Upper lobe of left lung (tissue), 6 donors: ENCODE measurements at regions not wholly inside any gene's neighbourhood (a gene's known extent, or its start where the extent isn't known, plus 50 kb on each side); places are given as distances from the start of the nearest gene placed in this dataset.
A peak's percentile ranks its signal among the peaks of the same experiment; 100 is the strongest.

ENCODE experiments used
- ATAC-seq, 2 donors: fragments of 200-7000 bp; cut with Tn5 transposase; one replicate each; pipeline ENCODE4 v1.9.1; 2022; ENCODE audit warnings: mild to moderate bottlenecking in 2 of 2, moderate library complexity in 2 of 2; ENCODE audit not compliant: low FRiP score in 2 of 2
- DNase-seq, 2 donors: peaks; one replicate each; pipeline ENCODE4 v3.0.0-alpha.2; 2019 to 2020
- H3K27ac ChIP-seq, 4 donors: fragments of 200-600 bp; sonication (generic); one replicate each; pipeline ENCODE4 v1.5.1; 2016 to 2019
- H3K27me3 ChIP-seq, 4 donors: fragments of 200-600 bp; sonication (generic); one replicate each; pipeline ENCODE4 v1.5.1; 2017 to 2019
- H3K36me3 ChIP-seq, 4 donors: fragments of 200-600 bp; sonication (generic); one replicate each; pipeline ENCODE4 v1.5.1; 2016 to 2019
- H3K4me1 ChIP-seq, 4 donors: fragments of 200-600 bp; sonication (generic); one replicate each; pipeline ENCODE4 v1.5.1; 2018 to 2019
- H3K4me3 ChIP-seq, 4 donors: fragments of 200-600 bp; sonication (generic); one replicate each; pipeline ENCODE4 v1.5.1; 2017 to 2019; ENCODE audit warnings: mild to moderate bottlenecking in 2 of 4, moderate library complexity in 1 of 4
- H3K9me3 ChIP-seq, 4 donors: fragments of 200-600 bp; sonication (generic); one replicate each; pipeline ENCODE4 v1.5.1; 2018 to 2019
- EP300 ChIP-seq, 4 donors: sonication (generic); formaldehyde crosslinking; IDR thresholded peaks; one replicate each; pipeline ENCODE4 v1.5.1; 2017; ENCODE audit warnings: antibody characterized with exemption in 4 of 4, control low read depth in 2 of 4
- POLR2A ChIP-seq, 4 donors: fragments of 450-650 bp; IDR thresholded peaks; one replicate each; pipeline ENCODE4 v1.5.1; 2016 to 2017; ENCODE audit warnings: antibody characterized with exemption in 4 of 4, mild to moderate bottlenecking in 2 of 4
- POLR2AphosphoS5 ChIP-seq, 2 donors: sonication (generic); formaldehyde crosslinking; IDR thresholded peaks; one replicate each; pipeline ENCODE4 v1.5.1; 2017; ENCODE audit warnings: antibody characterized with exemption in 2 of 2
- WGBS, 2 donors: methylation state at CpG; one replicate each; pipeline ENCODE4 v1.1.5; 2017 to 2018; 5-methylcytosine and 5-hydroxymethylcytosine counted together
- TF ChIP-seq, protein P1 (sequence below), 6 experiments: fragments of 450-650 bp in 4 of 6; fragments of 200-600 bp in 2 of 6; sonication (generic) in 2 of 6; IDR thresholded peaks; one replicate each; pipeline ENCODE4 v1.5.1; 2016 to 2019; ENCODE audit warnings: antibody characterized with exemption in 6 of 6
- donor health status: DM: no; HTN: no; CAD: no; lungs with moderate emphysema.
- donor health status: DM: no; HTN: yes; CAD: no; lungs with severe emphysema.

- DNase-seq (peak in 1 of 2 donors; percentile 58), ATAC-seq (no peak)
- H3K4me1 ChIP-seq, result peaks cover 0 to 3% (median 1%) of the 10 kb centered on the region in 4 donors
- WGBS, 2 donors, result 65 to 67% methylated on average over 1 of the region's 1 CpG
- no peaks in the 10 kb centered on the region for H3K36me3 ChIP-seq
- H3K9me3 ChIP-seq, result no peaks in the 10 kb centered on the region
- peak overlapping the region in 1 of 4 donors; percentile 12 for H3K4me3 ChIP-seq
- no peaks in the 10 kb centered on the region for H3K27me3 ChIP-seq
- TF ChIP-seq EP300 (IDR thresholded peaks at IDR 0.05) (peak in 1 of 4 donors; percentile 46), POLR2AphosphoS5 (IDR thresholded peaks at IDR 0.05) (no peak), POLR2A (IDR thresholded peaks at IDR 0.05) (peak in 1 of 4 donors; percentile 22)
- TF ChIP-seq, protein P1, sequence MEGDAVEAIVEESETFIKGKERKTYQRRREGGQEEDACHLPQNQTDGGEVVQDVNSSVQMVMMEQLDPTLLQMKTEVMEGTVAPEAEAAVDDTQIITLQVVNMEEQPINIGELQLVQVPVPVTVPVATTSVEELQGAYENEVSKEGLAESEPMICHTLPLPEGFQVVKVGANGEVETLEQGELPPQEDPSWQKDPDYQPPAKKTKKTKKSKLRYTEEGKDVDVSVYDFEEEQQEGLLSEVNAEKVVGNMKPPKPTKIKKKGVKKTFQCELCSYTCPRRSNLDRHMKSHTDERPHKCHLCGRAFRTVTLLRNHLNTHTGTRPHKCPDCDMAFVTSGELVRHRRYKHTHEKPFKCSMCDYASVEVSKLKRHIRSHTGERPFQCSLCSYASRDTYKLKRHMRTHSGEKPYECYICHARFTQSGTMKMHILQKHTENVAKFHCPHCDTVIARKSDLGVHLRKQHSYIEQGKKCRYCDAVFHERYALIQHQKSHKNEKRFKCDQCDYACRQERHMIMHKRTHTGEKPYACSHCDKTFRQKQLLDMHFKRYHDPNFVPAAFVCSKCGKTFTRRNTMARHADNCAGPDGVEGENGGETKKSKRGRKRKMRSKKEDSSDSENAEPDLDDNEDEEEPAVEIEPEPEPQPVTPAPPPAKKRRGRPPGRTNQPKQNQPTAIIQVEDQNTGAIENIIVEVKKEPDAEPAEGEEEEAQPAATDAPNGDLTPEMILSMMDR (IDR thresholded peaks at IDR 0.05), result no peak
- peak overlapping the region in 2 of 4 donors; percentile 20 to 65 for H3K27ac ChIP-seq
Observed at GRCh38 chr10:85170026-85170425, 841.6 kb downstream of the CCSER2 start.

DNA sequence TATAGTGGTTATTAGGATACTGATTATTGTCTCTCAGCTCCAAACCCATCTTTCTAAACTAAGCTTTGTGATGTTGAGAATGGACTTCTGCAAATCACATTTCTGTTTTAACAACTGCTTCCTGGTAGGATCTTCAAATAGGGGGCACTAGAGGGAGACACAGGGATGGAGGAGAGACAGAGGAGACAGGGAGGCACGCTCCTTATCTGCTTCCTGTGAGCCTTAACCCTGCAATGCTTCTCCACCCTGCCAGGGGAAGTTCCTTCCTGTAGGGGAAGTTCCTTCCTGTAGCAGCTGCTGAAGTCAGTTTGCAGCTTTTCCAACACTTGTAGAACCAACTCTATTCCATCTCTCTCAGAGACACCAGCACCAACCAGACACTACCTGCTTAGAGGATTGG lies 847.2 kb downstream of the CCSER2 start:
- TF ChIP-seq POLR2AphosphoS5 (IDR thresholded peaks at IDR 0.05) (peak in 1 of 2 donors; percentile 29), EP300 (IDR thresholded peaks at IDR 0.05) (no peak), POLR2A (IDR thresholded peaks at IDR 0.05) (no peak)
- TF ChIP-seq, protein P1 (IDR thresholded peaks at IDR 0.05), result peak in 2 of 6 experiments; percentile 15 to 18
- H3K27me3 ChIP-seq, result no peaks in the 10 kb centered on the region
- no peak overlapping the region for H3K4me3 ChIP-seq
- peaks cover 0 to 3% (median 0%) of the 10 kb centered on the region in 4 donors for H3K4me1 ChIP-seq
- H3K36me3 ChIP-seq, result no peaks in the 10 kb centered on the region
- DNase-seq (no peak), ATAC-seq (no peak)
- WGBS, 2 donors, result 14 to 17% methylated on average over 1 of the region's 1 CpG
- no peak overlapping the region for H3K27ac ChIP-seq
- no peaks in the 10 kb centered on the region for H3K9me3 ChIP-seq

DNA sequence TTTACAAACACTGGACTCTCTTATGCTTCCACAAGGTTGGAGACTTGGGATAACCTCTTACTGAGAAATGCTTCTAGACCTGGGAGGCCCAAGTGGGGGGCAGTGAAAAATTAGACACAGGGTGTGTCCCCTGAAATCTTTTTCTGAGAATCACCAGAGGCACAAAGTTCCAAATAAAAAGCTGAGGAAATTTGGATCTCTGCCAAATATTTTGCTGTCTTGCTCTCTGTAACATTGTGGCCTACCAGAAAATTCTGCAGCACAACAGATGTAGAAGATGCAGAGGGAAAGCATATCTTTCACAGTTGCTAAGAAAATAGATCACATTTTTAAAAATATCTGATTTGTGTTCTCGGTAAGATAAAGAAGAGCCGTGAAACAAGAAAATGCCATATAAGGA lies 849.4 kb downstream of the CCSER2 start:
- peaks cover 0 to 3% (median 0%) of the 10 kb centered on the region in 4 donors for H3K4me1 ChIP-seq
- no peaks in the 10 kb centered on the region for H3K36me3 ChIP-seq
- 91 to 97% methylated on average over 2 of the region's 2 CpGs for WGBS, 2 donors
- no peaks in the 10 kb centered on the region for H3K9me3 ChIP-seq
- no peak overlapping the region for H3K27ac ChIP-seq
- H3K4me3 ChIP-seq, result no peak overlapping the region
- no peaks in the 10 kb centered on the region for H3K27me3 ChIP-seq
- TF ChIP-seq POLR2A (IDR thresholded peaks at IDR 0.05), result no peak
- TF ChIP-seq POLR2AphosphoS5 (IDR thresholded peaks at IDR 0.05), result no peak
- TF ChIP-seq, protein P1 (IDR thresholded peaks at IDR 0.05), result no peak
- TF ChIP-seq EP300 (IDR thresholded peaks at IDR 0.05), result no peak
- DNase-seq, result no peak
- ATAC-seq, result no peak

DNA sequence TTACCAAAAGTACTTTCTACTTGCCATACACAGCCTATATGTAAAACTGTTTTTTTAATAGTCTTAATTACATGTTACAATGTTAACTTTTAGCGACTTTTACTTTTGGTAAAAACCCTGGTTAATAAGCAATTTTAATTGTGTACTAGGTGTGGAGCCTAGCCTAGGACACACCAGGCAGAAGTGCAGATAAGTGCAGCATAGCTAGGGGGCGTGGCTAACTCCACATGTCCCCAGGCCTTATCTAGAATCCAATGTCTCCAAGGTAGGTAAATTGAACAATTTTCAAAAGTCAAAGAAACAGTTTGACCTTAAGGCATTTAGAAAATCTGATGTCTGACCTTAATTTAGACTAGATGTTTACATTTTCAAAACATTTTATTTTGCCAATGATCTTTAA lies 858.7 kb downstream of the CCSER2 start:
- no peak for ATAC-seq
- H3K27ac ChIP-seq, result no peak overlapping the region
- DNase-seq, result no peak

More for the DNA sequence above, 858.7 kb downstream of the CCSER2 start:
- Histone ChIP-seq H3K4me1 (no peaks in the 10 kb centered on the region), H3K9me3 (peaks cover 0 to 5% (median 3%) of the 10 kb centered on the region in 4 donors), H3K4me3 (no peak overlapping the region), H3K36me3 (no peaks in the 10 kb centered on the region), H3K27me3 (no peaks in the 10 kb centered on the region)
- TF ChIP-seq EP300 (IDR thresholded peaks at IDR 0.05), result no peak
- no peak for TF ChIP-seq POLR2AphosphoS5 (IDR thresholded peaks at IDR 0.05)
- no peak for TF ChIP-seq POLR2A (IDR thresholded peaks at IDR 0.05)
- TF ChIP-seq, protein P1 (IDR thresholded peaks at IDR 0.05), result no peak
- WGBS, 2 donors, result 80 to 94% methylated on average over 2 of the region's 2 CpGs
